Right renal pelvis (tissue), 4 donors: ENCODE measurements at regions not wholly inside any gene's neighbourhood (a gene's known extent, or its start where the extent isn't known, plus 50 kb on each side); places are given as distances from the start of the nearest gene placed in this dataset.

ENCODE experiments used
- DNase-seq, 4 donors: peaks; one replicate each; pipeline ENCODE4 v3.0.0-alpha.2; 2013; ENCODE audit warnings: low read depth in 4 of 4, low spot score in 3 of 4, missing footprints in 1 of 4

GRCh38 chr14:66139432-66139831 lies 346.7 kb upstream of the CCDC196 start:
- DNase-seq = no peak

DNA sequence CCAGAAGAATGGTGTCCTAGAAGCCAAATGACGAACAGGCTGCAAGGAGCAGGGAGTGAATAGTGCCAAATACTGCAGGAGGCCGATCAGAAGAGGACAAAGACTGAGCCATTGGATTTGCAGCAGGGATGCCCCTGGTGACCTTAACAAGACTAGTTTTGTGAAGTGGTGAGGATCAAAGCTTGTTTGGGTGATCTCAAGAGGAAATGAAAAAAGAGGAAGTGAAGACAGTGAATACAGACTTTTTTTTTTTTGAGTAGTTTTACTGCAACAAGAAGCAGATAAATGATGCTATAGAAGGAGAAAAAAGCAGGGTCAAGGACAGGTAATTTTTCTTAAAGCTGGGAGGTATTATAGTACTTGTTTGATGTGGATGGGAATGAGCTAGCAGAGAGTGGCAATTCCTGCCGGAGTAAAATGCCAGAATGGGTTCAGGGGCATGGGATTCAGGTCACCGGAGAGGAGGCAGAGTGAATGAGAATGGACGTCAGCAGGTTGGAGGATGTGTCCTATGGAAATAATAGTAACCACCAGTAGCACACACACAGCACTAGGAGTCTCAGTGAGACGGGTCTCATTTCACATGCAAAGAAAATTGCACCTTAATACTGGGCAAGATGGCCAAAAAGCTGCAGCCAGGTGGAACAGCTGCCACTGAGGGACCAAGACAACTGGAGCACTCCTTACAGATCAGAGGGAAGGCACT lies 345.8 kb upstream of the CCDC196 start:
- no peak for DNase-seq

DNA sequence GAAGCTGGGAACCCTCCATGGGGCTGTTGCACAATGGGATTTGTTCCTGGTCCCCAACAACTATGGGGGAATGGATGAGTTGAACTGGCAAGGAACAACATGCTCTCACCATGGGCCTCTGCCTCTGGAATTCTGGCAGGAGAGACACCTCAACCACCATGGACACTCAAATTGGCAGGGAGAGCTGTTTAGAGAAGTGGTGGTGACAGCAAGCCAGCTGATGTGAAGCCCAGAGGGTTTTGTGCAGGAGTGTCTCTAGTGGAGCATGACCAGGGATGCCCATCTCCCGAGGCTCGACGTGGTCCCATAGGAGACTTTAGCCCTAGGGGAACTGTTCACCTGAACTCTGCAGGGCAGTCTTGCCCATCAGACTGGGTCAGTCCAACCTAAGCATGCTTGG lies 345.2 kb upstream of the CCDC196 start:
- DNase-seq = no peak

- DNase-seq = no peak
Observed at GRCh38 chr14:66141733-66142132, 344.4 kb upstream of the CCDC196 start.

DNA sequence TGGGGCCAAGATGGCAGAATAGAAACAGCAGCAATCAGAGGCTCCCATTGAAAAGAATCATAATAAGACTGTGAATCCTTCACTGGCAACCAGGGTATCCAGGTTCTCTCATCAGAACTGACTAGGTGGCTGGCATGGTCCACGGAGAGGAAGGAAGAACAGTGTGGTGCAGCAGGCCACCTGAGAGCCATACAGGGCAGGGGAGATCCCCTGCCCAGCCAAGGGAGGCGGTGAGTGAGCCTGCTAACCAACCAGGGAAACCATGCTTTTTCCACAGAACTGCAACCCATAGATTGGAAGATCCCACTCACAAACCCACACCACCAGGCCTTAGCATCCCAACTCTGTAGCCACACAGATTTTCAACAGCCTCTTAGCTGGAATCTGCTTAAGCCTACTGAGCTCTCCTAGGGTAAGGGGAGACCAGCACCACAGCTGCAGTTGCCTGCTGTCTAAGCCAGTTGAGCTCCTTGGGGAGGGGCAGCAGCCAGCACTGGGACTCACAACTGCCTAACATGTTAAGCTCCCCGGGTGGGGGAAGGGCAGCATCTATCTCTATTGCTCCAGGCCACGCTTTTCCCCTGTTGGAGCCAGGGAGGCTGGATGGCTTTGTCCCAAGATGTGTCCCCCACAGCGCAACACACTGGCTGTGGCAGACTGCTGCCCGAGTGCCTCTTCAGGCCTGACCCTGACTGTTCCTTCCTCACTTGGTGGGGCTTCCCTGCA lies 342.6 kb upstream of the CCDC196 start:
- DNase-seq = no peak

DNA sequence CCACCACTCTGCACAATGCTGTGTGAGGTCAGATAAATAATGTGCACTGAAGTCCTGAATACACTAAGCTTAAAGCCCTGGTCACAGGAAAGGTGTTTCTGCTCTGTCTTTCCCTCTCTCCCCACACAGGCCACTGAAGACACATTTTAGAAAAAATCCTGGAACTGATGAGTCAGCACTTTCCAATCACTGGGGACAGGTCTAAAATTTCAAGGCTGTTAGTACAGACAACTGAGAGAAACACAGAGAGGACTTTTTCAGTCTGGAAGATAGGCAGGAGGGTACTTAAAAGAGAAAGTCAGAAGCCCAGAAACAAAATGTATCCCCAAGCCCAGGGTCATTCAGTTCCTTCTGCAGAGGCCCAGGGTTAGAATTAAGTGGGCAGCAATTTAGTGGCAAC lies 333.9 kb upstream of the CCDC196 start:
- no peak for DNase-seq

DNA sequence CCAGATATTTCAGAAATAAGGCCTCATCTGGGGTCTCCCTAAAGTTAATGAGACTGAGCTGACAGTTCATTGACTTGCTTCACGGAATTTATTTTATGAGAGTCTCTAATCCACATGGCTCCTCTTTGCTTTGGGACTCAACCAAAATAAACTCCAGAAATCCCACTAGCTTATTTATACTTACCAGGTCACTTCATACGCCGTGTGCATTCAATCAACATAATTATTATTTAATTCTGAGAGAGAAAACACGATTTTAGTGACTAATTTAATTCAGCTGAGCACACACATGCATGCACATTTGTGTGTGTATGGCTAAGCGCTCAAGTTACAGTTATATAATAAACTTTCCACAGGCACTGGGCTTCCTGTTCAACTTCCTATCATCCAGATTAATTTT lies 333.4 kb upstream of the CCDC196 start:
- peak in 3 of 4 donors; percentile 40 to 41 (median 40) for DNase-seq

DNA sequence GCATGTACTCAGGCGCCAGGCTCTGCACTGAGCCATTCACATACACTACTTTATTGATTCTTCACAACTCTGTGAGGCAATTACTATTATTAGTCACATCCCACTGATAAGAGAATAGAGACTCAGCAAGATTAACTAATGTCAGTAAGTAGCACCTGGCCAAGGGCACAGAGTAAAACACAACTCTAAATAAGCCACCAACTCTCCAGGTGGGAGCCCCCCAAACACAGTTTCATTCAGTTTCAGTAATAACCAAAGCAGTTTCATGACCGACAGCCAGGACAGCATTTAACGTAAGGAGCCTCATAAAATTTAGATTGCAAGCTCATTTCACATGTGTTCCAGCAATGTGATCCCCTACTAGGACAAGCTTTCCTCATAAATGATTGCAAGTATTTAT lies 323.1 kb upstream of the CCDC196 start:
- no peak for DNase-seq

- no peak for DNase-seq
Observed at GRCh38 chr14:66165337-66165736, 320.8 kb upstream of the CCDC196 start.

GRCh38 chr14:66174453-66174891 lies 311.7 kb upstream of the CCDC196 start:
- DNase-seq = no peak

DNA sequence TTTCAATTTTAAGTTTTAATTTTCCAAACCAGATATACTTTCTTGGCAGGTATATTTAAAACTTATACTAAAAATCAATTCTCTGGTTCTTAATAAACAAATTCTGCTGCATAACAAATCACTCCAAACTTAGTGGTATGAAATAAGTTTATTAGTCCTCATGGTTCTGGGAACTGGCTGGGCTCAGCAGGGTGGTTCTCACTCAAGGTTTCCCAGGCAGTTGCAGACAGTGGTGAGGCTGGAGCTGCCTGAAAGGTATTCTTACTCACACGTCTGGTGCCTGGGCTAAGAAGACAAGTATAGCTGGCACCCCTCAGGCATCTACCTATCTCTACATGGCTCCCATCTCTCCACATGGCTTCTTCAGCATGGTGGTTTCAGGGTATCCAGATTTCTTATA lies 308.2 kb upstream of the CCDC196 start:
- no peak for DNase-seq

DNA sequence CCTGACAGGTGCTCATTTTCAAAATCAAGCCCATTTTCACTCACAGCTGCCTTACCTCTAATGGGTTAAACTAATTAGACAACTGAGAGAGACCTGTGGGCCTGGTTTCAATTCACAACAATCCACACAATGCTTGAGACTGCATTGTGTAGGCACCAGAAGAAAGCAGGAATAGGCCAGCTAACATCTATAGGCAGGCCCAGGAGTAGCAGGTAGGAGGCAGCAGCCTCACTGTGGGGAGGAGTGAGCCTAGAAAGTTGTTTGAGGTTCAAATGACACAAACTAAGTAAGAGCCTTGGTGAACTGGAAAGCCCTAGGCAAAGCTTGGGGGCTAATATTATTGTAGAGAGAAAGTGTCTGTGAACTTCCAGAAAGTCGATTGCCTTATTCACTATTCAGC lies 289.5 kb upstream of the CCDC196 start:
- DNase-seq = no peak

DNA sequence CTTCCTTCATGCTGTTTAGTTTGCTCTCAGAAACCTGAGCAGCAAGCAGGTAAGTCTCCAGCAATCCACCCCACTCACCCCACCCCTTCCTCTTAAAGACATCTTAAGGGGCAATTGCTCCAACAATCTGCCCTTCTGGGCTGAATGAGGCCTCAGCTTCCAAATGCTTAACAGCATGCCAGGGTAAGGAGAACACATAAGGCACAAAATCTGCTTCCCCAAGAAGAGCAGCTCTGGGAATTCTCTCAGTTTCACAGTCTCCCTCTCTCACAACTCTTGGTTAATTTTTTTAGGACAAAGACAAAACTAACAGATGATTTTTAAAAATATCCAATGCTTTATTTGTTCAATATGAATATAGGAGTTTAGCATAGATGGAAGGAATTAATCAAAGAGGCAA lies 288.9 kb upstream of the CCDC196 start:
- DNase-seq = no peak

DNA sequence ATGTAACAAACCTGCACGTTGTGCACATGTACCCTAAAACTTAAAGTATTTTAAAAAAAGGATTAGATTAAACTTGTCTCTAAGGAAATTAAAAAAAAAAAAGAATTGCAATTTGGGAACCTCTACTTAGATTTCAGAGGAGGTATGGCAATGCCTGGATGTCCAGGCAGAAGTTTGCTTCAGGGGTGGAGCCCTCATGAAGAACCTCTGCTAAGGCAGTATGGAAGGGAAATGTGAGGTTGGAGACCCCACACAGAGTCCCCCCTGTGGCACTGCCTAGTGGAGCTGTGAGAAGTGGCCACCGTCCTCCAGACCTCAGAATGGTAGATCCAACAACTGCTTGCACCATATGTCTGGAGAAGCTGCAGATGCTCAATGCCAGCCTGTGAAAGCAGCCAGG lies 279.6 kb upstream of the CCDC196 start:
- no peak for DNase-seq

DNA sequence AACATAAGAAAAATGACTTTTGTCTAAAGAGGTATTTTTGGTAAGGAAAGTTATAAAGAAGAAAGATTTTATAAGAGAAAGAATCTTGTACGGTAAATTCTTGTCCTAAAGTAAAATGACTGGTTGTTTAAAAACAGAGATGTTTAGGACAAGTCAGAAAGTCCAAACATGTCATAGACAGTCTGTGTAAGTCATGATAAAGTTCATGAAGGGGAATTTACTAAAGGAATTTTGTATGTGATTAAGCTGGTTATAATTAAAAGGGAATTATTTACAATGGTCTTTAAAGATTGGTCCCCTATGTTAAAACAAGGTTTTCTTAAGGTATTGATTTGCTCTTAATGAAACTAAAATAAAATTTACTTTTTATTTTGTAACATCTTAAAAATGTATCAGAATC lies 269.4 kb upstream of the CCDC196 start:
- no peak for DNase-seq

DNA sequence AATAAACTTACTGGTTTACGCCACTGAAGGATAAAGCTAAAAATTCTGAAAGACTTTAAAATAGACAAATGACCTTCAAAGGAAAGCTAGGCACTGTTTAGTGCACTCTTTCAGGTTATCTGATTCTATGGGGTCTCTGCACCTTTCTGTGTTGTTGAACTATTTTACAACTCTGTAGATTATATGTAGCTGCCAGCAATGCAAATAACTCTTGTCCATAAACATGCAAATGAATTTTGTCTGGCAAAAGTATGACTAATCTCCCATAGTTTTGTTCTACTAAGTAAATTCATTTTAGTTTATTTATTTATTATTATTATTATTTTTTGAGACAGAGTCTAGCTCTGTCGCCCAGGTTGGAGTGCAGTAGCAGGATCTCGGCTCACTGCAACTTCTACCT lies 266.3 kb upstream of the CCDC196 start:
- no peak for DNase-seq

DNA sequence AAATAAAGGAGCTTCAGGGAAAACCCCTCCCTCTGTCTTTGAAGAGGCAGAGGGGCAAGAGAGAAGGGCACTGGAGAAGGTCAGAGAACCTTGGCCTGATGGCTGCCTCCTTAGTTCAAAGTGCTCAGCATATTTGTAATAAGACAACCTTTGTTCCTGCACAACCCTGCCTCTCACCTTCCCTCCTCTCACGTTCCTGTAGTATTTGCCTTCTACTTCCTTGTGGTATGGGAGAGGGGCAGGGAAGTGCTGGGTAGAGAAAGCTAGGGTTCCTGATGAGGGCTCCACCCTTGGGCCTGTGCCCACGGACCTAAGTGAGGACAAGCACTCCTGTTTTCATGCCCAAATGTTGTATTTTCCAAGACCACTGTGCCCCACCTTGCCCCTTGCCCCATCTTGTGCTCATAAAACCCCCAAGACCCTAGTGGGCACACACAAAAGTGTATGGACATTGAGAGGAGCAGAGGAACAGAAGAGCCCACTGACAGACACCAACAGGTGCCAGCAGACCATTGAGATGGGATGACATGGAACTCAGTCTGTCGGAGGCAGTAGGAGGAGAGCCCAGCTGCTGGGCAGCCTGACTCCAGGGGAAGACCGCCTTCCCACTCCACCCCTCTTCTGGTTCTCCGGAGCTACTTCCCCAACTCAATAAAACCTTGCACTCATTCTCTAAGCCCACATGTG lies 261.5 kb upstream of the CCDC196 start:
- DNase-seq = no peak

DNA sequence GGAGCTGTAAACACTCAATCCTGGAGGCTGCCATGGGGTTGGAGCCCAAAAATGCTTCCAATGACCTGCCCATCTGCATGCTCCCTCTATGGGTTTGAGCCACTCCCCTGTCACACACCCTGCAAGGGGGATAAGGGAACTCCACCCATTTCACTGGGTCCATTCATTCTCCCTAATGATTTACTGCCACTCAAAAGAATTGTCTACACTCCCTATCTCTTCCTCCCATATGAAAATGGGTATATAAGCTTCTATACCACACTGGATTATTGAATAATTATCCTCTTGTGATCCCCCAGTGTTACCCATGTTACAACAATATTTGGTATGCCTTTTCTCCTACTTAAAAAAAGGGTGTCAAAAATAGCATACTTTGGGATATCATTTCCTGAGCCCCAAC lies 260.8 kb upstream of the CCDC196 start:
- no peak for DNase-seq

DNA sequence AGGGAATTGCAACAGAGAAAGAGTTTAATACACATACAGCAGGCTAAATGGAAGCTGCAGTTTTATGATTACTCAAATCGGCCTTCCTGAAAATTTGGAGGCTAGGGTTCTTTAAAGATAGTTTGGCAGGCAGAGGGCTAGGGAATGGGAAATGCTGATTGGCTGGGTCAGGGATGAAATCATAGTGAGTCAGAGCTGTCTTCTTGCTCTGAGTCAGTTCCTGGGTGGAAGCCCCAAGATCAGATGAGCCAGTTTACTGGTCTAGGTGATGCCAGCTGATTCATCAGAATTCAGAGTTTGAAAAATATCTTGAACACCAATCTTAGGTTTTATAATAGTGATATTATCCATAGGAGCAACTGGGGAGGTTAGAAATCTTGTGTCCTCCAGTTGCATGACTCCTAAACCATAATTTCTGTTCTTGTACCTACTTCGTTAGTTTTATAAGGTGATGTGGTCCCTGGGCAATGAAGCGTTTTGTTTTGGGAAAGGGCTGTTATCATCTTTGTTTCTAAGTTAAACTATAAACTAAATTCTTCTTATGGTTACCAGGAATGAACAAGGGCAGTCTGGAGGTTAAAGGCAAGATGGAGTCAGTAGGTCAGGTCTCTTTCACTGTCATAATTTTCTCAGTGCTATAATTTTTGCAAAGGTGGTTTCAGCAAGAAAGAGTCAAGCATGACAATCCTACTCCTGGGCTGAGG lies 257.8 kb upstream of the CCDC196 start:
- no peak for DNase-seq

DNA sequence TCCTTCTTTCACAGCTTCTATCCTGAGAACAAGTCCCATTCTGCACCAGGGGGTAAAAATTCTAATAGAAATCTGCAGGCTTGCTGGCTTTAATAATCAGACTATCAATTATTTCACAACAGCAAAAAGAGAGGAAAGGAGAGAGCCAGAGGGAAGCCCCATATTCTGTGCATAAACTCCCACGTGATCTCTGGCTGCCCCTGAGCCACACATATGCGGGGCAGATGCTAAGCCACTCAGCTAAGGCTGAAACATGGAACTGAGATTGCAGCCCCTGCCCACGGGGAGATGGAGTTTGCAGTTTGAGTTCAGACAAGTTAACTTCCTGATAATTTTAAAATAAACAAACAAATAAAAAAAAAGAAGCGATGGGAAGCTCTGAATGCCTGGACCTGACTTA lies 254.4 kb upstream of the CCDC196 start:
- no peak for DNase-seq

DNA sequence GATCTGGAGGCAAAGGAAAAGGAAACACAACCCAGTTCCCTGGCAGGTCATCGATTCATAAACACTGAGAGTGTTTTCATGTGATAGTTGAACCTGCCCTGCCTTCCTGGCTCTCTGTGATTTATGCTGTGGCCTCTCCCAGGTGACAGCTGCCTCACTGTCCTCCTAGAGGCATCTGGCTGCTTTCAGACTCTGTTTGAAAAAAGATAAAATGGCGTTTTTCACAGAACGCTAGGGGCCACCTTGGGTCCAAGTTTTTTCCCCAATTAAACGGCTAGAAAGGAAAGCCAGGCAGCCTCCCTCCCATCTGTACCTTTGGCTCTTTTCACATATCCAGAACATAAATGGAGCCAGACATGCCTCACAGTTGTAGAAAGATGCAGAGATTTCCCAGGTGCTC lies 252.6 kb upstream of the CCDC196 start:
- peak in 2 of 4 donors; percentile 1 to 10 for DNase-seq
